ENCODE measurements at regions not wholly inside any gene's neighbourhood (a gene's known extent, or its start where the extent isn't known, plus 50 kb on each side); places are given as distances from the start of the nearest gene placed in this dataset.
"Not testable (repeated sequence)": the region's sequence is repeated elsewhere in the genome, so short reads cannot be mapped to it uniquely, and the experiment has no call there.

GRCh38 chr1:228796945-228797344, 61.7 kb downstream of the RHOU start:
- not testable (repeated sequence) for DNase-seq

- DNase-seq: no peak
Measured at GRCh38 chr1:228798035-228798434, 62.8 kb downstream of the RHOU start.

- DNase-seq: no peak
Measured at GRCh38 chr1:228798548-228798947, 63.3 kb downstream of the RHOU start.

GRCh38 chr1:228799924-228800323, 64.6 kb downstream of the RHOU start:
- no peak for DNase-seq

- no peak for DNase-seq
Measured at GRCh38 chr1:228801068-228801467, 65.8 kb downstream of the RHOU start.

- DNase-seq: no peak
Measured at GRCh38 chr1:228802386-228803220, 67.3 kb downstream of the RHOU start.

GRCh38 chr1:228803421-228803820, 68.1 kb downstream of the RHOU start:
- DNase-seq: no peak

- DNase-seq: no peak
Measured at GRCh38 chr1:228804173-228804572, 68.9 kb downstream of the RHOU start.

- no peak for DNase-seq
Measured at GRCh38 chr1:228804640-228805413, 69.5 kb downstream of the RHOU start.

- no peak for DNase-seq
Measured at GRCh38 chr1:228807904-228808605, 72.8 kb downstream of the RHOU start.

GRCh38 chr1:228809621-228810394, 74.5 kb downstream of the RHOU start:
- DNase-seq: no peak

GRCh38 chr1:228810395-228810758, 75.1 kb downstream of the RHOU start:
- no peak for DNase-seq

GRCh38 chr1:228810878-228811711, 75.8 kb downstream of the RHOU start:
- DNase-seq: no peak

- DNase-seq: no peak
Measured at GRCh38 chr1:228811712-228812305, 76.5 kb downstream of the RHOU start.

GRCh38 chr1:228812961-228813360, 77.7 kb downstream of the RHOU start:
- DNase-seq: no peak

GRCh38 chr1:228814176-228814575, 78.9 kb downstream of the RHOU start:
- no peak for DNase-seq

- no peak for DNase-seq
Measured at GRCh38 chr1:228818296-228818695, 83.0 kb downstream of the RHOU start.

- DNase-seq: no peak
Measured at GRCh38 chr1:228818928-228819630, 83.8 kb downstream of the RHOU start.

GRCh38 chr1:228821252-228821651, 86.0 kb downstream of the RHOU start:
- DNase-seq: no peak

- no peak for DNase-seq
Measured at GRCh38 chr1:228823200-228823599, 87.9 kb downstream of the RHOU start.

GRCh38 chr1:228824366-228824765, 89.1 kb downstream of the RHOU start:
- no peak for DNase-seq
